GM10248 (cell line): ENCODE measurements at regions not wholly inside any gene's neighbourhood (a gene's known extent, or its start where the extent isn't known, plus 50 kb on each side); places are given as distances from the start of the nearest gene placed in this dataset.
"Not testable (repeated sequence)": the region's sequence is repeated elsewhere in the genome, so short reads cannot be mapped to it uniquely, and the experiment has no call there.

ENCODE experiments used
- CTCF ChIA-PET: fragments of 300-600 bp; sonication (Branson Sonifier 250); formaldehyde crosslinking; extraction: SDS; loops from one replicate; lab custom pipeline; 2021; ENCODE audit warnings: antibody characterized with exemption; lab: Yijun Ruan, JAX
- POLR2A ChIA-PET: fragments of 350-650 bp; sonication (Branson Sonifier 250); formaldehyde crosslinking; extraction: SDS; loops from one replicate; lab custom pipeline; 2020; ENCODE audit warnings: antibody characterized with exemption; lab: Yijun Ruan, JAX
- DNase-seq: peaks from one replicate; pipeline ENCODE4 v3.0.0; 2012; ENCODE audit errors: extremely low spot score
- CTCF ChIP-seq: IDR thresholded peaks from 2 replicates; pipeline ENCODE4 v1.5.1; 2012; ENCODE audit warnings: mild to moderate bottlenecking, low read depth; ENCODE audit errors: extremely low read depth, missing control alignments, control extremely low read depth

- POLR2A ChIA-PET, result no interaction called here
Measured at GRCh38 chr12:66751432-66752113, 72.7 kb upstream of the GRIP1 start.

GRCh38 chr12:66753810-66754209 is 74.9 kb upstream of the GRIP1 start:
- DNase-seq, result no peak
- ChIA-PET CTCF (interaction anchor here (1.1 kb wide), 1 partner anchor 12 kb away, joined by 5 read pairs; no protein-coding TSS in a partner anchor), POLR2A (no interaction called here)
- TF ChIP-seq CTCF, result no peak

More at GRCh38 chr12:66751432-66752113, 72.7 kb upstream of the GRIP1 start:
- no peak for TF ChIP-seq CTCF
- no peak for DNase-seq
- CTCF ChIA-PET, result interaction anchor here (2.3 kb wide), 1 partner anchor 43 kb away, joined by 6 read pairs; no protein-coding TSS in a partner anchor

GRCh38 chr12:66755727-66756395 is 77.0 kb upstream of the GRIP1 start:
- DNase-seq, result no peak
- POLR2A ChIA-PET, result no interaction called here
- CTCF ChIA-PET, result no interaction called here
- TF ChIP-seq CTCF, result no peak

- no peak for TF ChIP-seq CTCF
- DNase-seq, result no peak
- POLR2A ChIA-PET, result no interaction called here
- CTCF ChIA-PET, result no interaction called here
Measured at GRCh38 chr12:66756631-66757030, 77.8 kb upstream of the GRIP1 start.

- POLR2A ChIA-PET, result interaction anchor here (0.6 kb wide), 1 partner anchor 28 kb away, joined by 3 read pairs; no protein-coding TSS in a partner anchor
- DNase-seq, CTCF ChIA-PET: not testable (repeated sequence)
Measured at GRCh38 chr12:66760122-66760521, 81.2 kb upstream of the GRIP1 start.

- POLR2A ChIA-PET, result no interaction called here
- TF ChIP-seq CTCF, result no peak
- CTCF ChIA-PET, result interaction anchor here (0.8 to 1.4 kb wide), 4 partner anchors 17 to 66 kb away, joined by 3 read pairs; no protein-coding TSS in a partner anchor
- DNase-seq, result no peak
Measured at GRCh38 chr12:66763467-66763866, 84.6 kb upstream of the GRIP1 start.

GRCh38 chr12:66765204-66765603 is 86.3 kb upstream of the GRIP1 start:
- DNase-seq, result no peak
- ChIA-PET POLR2A (no interaction called here), CTCF (interaction anchor here (1.0 to 1.6 kb wide), 2 partner anchors 11 to 20 kb away, joined by 3 to 5 read pairs; no protein-coding TSS in a partner anchor)
- no peak for TF ChIP-seq CTCF
